ENCODE measurements at regions not wholly inside any gene's neighbourhood (a gene's known extent, or its start where the extent isn't known, plus 50 kb on each side); places are given as distances from the start of the nearest gene placed in this dataset.
A peak's percentile ranks its signal among the peaks of the same experiment; 100 is the strongest.

GRCh38 chr17:14559264-14560119 lies 258.6 kb downstream of the HS3ST3B1 start:
- H3K9ac ChIP-seq (ENCODE audit: low read length): no peak overlapping the region
- no peaks in the 10 kb centered on the region for H3K4me1 ChIP-seq (ENCODE audit: control insufficient read depth, low read depth, low read length)
- no peak overlapping the region for H3K4me2 ChIP-seq (ENCODE audit: low read length)
- no peaks in the 10 kb centered on the region for H3K27me3 ChIP-seq (ENCODE audit: insufficient read depth, low read length, poor library complexity)
- H4K5ac ChIP-seq (ENCODE audit: low read length): no peak overlapping the region
- H3K27ac ChIP-seq (ENCODE audit: low read depth, low read length): no peak overlapping the region
- H3K79me2 ChIP-seq (ENCODE audit: control insufficient read depth, insufficient read depth, low read length): no peaks in the 10 kb centered on the region
- H2BK5ac ChIP-seq (ENCODE audit: low read length): no peak overlapping the region
- no peak overlapping the region for H4K8ac ChIP-seq (ENCODE audit: low read depth, low read length)
- no peak overlapping the region for H2BK15ac ChIP-seq (replicated peaks; ENCODE audit: low read depth)
- no peak for DNase-seq
- no CpG with 5 or more reads among the region's 10 CpGs for WGBS (ENCODE audit: extremely low coverage, insufficient coverage, low lambda C conversion rate)
- no peaks in the 10 kb centered on the region for H3K79me1 ChIP-seq (ENCODE audit: low read length)
- no peak overlapping the region for H2BK120ac ChIP-seq (ENCODE audit: low read depth, low read length)
- H3K4ac ChIP-seq (ENCODE audit: low read depth, low read length): no peak overlapping the region
- no peak overlapping the region for H3K56ac ChIP-seq (ENCODE audit: low read length)
- H3K36me3 ChIP-seq (ENCODE audit: control insufficient read depth, insufficient read depth, low read length): no peaks in the 10 kb centered on the region
- H3K18ac ChIP-seq (ENCODE audit: low read length): no peak overlapping the region
- H2AK5ac ChIP-seq (ENCODE audit: low read length): no peak overlapping the region
- H3K4me3 ChIP-seq (ENCODE audit: low read length): no peak overlapping the region
- H3K23ac ChIP-seq (ENCODE audit: low read length): no peak overlapping the region

- H3K79me2 ChIP-seq (ENCODE audit: control insufficient read depth, insufficient read depth, low read length): no peaks in the 10 kb centered on the region
- no peaks in the 10 kb centered on the region for H3K27me3 ChIP-seq (ENCODE audit: insufficient read depth, low read length, poor library complexity)
- no CpG with 5 or more reads among the region's 4 CpGs for WGBS (ENCODE audit: extremely low coverage, insufficient coverage, low lambda C conversion rate)
- no peak overlapping the region for H3K18ac ChIP-seq (ENCODE audit: low read length)
- no peak overlapping the region for H3K4me2 ChIP-seq (ENCODE audit: low read length)
- no peak overlapping the region for H3K23ac ChIP-seq (ENCODE audit: low read length)
- no peak overlapping the region for H2BK120ac ChIP-seq (ENCODE audit: low read depth, low read length)
- H3K4me1 ChIP-seq (ENCODE audit: control insufficient read depth, low read depth, low read length): no peaks in the 10 kb centered on the region
- DNase-seq: no peak
- H4K8ac ChIP-seq (ENCODE audit: low read depth, low read length): no peak overlapping the region
- no peak overlapping the region for H3K56ac ChIP-seq (ENCODE audit: low read length)
- no peak overlapping the region for H4K5ac ChIP-seq (ENCODE audit: low read length)
- H3K36me3 ChIP-seq (ENCODE audit: control insufficient read depth, insufficient read depth, low read length): no peaks in the 10 kb centered on the region
- H3K9ac ChIP-seq (ENCODE audit: low read length): no peak overlapping the region
- no peak overlapping the region for H3K4ac ChIP-seq (ENCODE audit: low read depth, low read length)
- no peaks in the 10 kb centered on the region for H3K79me1 ChIP-seq (ENCODE audit: low read length)
- no peak overlapping the region for H2AK5ac ChIP-seq (ENCODE audit: low read length)
- H3K27ac ChIP-seq (ENCODE audit: low read depth, low read length): no peak overlapping the region
- H2BK5ac ChIP-seq (ENCODE audit: low read length): no peak overlapping the region
- H3K4me3 ChIP-seq (ENCODE audit: low read length): no peak overlapping the region
- H2BK15ac ChIP-seq (replicated peaks; ENCODE audit: low read depth): no peak overlapping the region
Observed at GRCh38 chr17:14557480-14557879, 256.6 kb downstream of the HS3ST3B1 start.

GRCh38 chr17:14553847-14554246 lies 253.0 kb downstream of the HS3ST3B1 start:
- H3K56ac ChIP-seq (ENCODE audit: low read length): no peak overlapping the region
- H3K18ac ChIP-seq (ENCODE audit: low read length): no peak overlapping the region
- H3K4me1 ChIP-seq (ENCODE audit: control insufficient read depth, low read depth, low read length): no peaks in the 10 kb centered on the region
- H3K9ac ChIP-seq (ENCODE audit: low read length): no peak overlapping the region
- no peak overlapping the region for H3K4me2 ChIP-seq (ENCODE audit: low read length)
- no peaks in the 10 kb centered on the region for H3K79me2 ChIP-seq (ENCODE audit: control insufficient read depth, insufficient read depth, low read length)
- H2AK5ac ChIP-seq (ENCODE audit: low read length): no peak overlapping the region
- H3K36me3 ChIP-seq (ENCODE audit: control insufficient read depth, insufficient read depth, low read length): no peaks in the 10 kb centered on the region
- no peak overlapping the region for H4K8ac ChIP-seq (ENCODE audit: low read depth, low read length)
- H3K4me3 ChIP-seq (ENCODE audit: low read length): no peak overlapping the region
- H3K4ac ChIP-seq (ENCODE audit: low read depth, low read length): no peak overlapping the region
- H3K27ac ChIP-seq (ENCODE audit: low read depth, low read length): no peak overlapping the region
- H2BK5ac ChIP-seq (ENCODE audit: low read length): no peak overlapping the region
- no peak overlapping the region for H4K5ac ChIP-seq (ENCODE audit: low read length)
- WGBS (ENCODE audit: extremely low coverage, insufficient coverage, low lambda C conversion rate): no CpG with 5 or more reads among the region's 2 CpGs
- H3K27me3 ChIP-seq (ENCODE audit: insufficient read depth, low read length, poor library complexity): no peaks in the 10 kb centered on the region
- no peak overlapping the region for H3K23ac ChIP-seq (ENCODE audit: low read length)
- no peak overlapping the region for H2BK120ac ChIP-seq (ENCODE audit: low read depth, low read length)
- DNase-seq: peak; percentile 61
- H3K79me1 ChIP-seq (ENCODE audit: low read length): no peaks in the 10 kb centered on the region
- no peak overlapping the region for H2BK15ac ChIP-seq (replicated peaks; ENCODE audit: low read depth)

DNA sequence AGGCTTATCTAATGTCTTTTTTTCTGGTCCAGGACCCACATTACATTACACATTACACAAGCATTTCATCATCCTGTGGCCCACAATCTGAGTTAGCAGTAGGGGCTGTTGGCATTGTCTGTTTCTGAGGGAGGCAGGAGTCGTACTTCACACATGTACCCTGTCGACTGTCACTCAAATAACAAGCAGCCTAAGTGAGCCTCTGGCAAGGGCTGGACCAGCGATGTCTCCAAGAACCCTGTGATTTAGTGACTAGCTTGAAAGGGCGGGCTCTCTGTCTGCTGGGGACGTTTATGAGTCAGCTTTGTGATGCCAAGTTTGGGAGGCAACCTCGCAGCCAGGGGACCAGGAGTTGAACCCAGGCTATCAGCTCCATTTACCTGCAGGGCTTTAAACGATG lies 251.4 kb downstream of the HS3ST3B1 start:
- H3K79me1 ChIP-seq (ENCODE audit: low read length): no peaks in the 10 kb centered on the region
- no CpG with 5 or more reads among the region's 7 CpGs for WGBS (ENCODE audit: extremely low coverage, insufficient coverage, low lambda C conversion rate)
- H2BK15ac ChIP-seq (replicated peaks; ENCODE audit: low read depth): no peak overlapping the region
- H4K8ac ChIP-seq (ENCODE audit: low read depth, low read length): no peak overlapping the region
- H2AK5ac ChIP-seq (ENCODE audit: low read length): no peak overlapping the region
- no peak overlapping the region for H2BK120ac ChIP-seq (ENCODE audit: low read depth, low read length)
- H3K27ac ChIP-seq (ENCODE audit: low read depth, low read length): no peak overlapping the region
- DNase-seq: no peak
- no peak overlapping the region for H3K23ac ChIP-seq (ENCODE audit: low read length)
- no peak overlapping the region for H3K4me2 ChIP-seq (ENCODE audit: low read length)
- no peaks in the 10 kb centered on the region for H3K36me3 ChIP-seq (ENCODE audit: control insufficient read depth, insufficient read depth, low read length)
- no peak overlapping the region for H4K5ac ChIP-seq (ENCODE audit: low read length)
- no peak overlapping the region for H2BK5ac ChIP-seq (ENCODE audit: low read length)
- no peaks in the 10 kb centered on the region for H3K79me2 ChIP-seq (ENCODE audit: control insufficient read depth, insufficient read depth, low read length)
- no peak overlapping the region for H3K56ac ChIP-seq (ENCODE audit: low read length)
- no peaks in the 10 kb centered on the region for H3K27me3 ChIP-seq (ENCODE audit: insufficient read depth, low read length, poor library complexity)
- H3K4me1 ChIP-seq (ENCODE audit: control insufficient read depth, low read depth, low read length): no peaks in the 10 kb centered on the region
- no peak overlapping the region for H3K4ac ChIP-seq (ENCODE audit: low read depth, low read length)
- no peak overlapping the region for H3K18ac ChIP-seq (ENCODE audit: low read length)
- H3K4me3 ChIP-seq (ENCODE audit: low read length): no peak overlapping the region
- H3K9ac ChIP-seq (ENCODE audit: low read length): no peak overlapping the region

GRCh38 chr17:14547556-14547955 lies 246.7 kb downstream of the HS3ST3B1 start:
- WGBS (ENCODE audit: extremely low coverage, insufficient coverage, low lambda C conversion rate): no CpG with 5 or more reads among the region's 2 CpGs
- H3K18ac ChIP-seq (ENCODE audit: low read length): no peak overlapping the region

DNA sequence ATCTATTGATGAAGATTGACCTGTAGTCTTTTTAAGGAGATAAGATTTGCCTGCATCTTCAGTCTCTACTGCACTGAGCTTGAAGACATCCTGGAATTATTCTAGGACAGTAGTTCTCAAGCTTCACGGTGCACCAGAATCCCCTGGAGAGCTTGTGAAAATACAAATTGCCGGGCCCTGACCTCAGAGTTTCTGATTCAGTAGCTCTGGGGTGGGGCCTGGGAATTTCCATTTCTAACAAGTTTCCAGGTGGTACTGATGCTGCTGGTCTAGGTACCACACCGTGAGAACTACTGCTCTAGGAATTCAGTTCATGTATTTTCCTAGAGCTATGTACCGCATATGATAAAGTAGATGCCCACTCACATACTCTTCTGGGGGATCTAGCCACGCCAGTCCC lies 246.1 kb downstream of the HS3ST3B1 start:
- WGBS (ENCODE audit: extremely low coverage, insufficient coverage, low lambda C conversion rate): no CpG with 5 or more reads among the region's 5 CpGs
- H3K4ac ChIP-seq (ENCODE audit: low read depth, low read length): no peak overlapping the region
- no peaks in the 10 kb centered on the region for H3K79me1 ChIP-seq (ENCODE audit: low read length)

More at GRCh38 chr17:14547556-14547955, 246.7 kb downstream of the HS3ST3B1 start:
- Histone ChIP-seq H3K79me1 (ENCODE audit: low read length) (no peaks in the 10 kb centered on the region), H2BK120ac (ENCODE audit: low read depth, low read length) (no peak overlapping the region), H3K4me1 (ENCODE audit: control insufficient read depth, low read depth, low read length) (no peaks in the 10 kb centered on the region), H2BK5ac (ENCODE audit: low read length) (no peak overlapping the region), H3K27ac (ENCODE audit: low read depth, low read length) (no peak overlapping the region), H3K36me3 (ENCODE audit: control insufficient read depth, insufficient read depth, low read length) (no peaks in the 10 kb centered on the region), H3K4ac (ENCODE audit: low read depth, low read length) (no peak overlapping the region), H3K56ac (ENCODE audit: low read length) (no peak overlapping the region), H3K4me2 (ENCODE audit: low read length) (no peak overlapping the region), H3K23ac (ENCODE audit: low read length) (no peak overlapping the region), H3K27me3 (ENCODE audit: insufficient read depth, low read length, poor library complexity) (no peaks in the 10 kb centered on the region), H4K8ac (ENCODE audit: low read depth, low read length) (no peak overlapping the region), H3K4me3 (ENCODE audit: low read length) (no peak overlapping the region), H2AK5ac (ENCODE audit: low read length) (no peak overlapping the region), H3K9ac (ENCODE audit: low read length) (no peak overlapping the region), H4K5ac (ENCODE audit: low read length) (no peak overlapping the region), H2BK15ac (replicated peaks; ENCODE audit: low read depth) (no peak overlapping the region), H3K79me2 (ENCODE audit: control insufficient read depth, insufficient read depth, low read length) (no peaks in the 10 kb centered on the region)
- DNase-seq: no peak

More for the DNA sequence above, 246.1 kb downstream of the HS3ST3B1 start:
- Histone ChIP-seq H3K23ac (ENCODE audit: low read length) (no peak overlapping the region), H2BK5ac (ENCODE audit: low read length) (no peak overlapping the region), H2BK15ac (replicated peaks; ENCODE audit: low read depth) (no peak overlapping the region), H3K27ac (ENCODE audit: low read depth, low read length) (no peak overlapping the region), H4K5ac (ENCODE audit: low read length) (no peak overlapping the region), H2BK120ac (ENCODE audit: low read depth, low read length) (no peak overlapping the region), H3K36me3 (ENCODE audit: control insufficient read depth, insufficient read depth, low read length) (no peaks in the 10 kb centered on the region), H3K4me1 (ENCODE audit: control insufficient read depth, low read depth, low read length) (no peaks in the 10 kb centered on the region), H4K8ac (ENCODE audit: low read depth, low read length) (no peak overlapping the region), H3K56ac (ENCODE audit: low read length) (no peak overlapping the region), H2AK5ac (ENCODE audit: low read length) (no peak overlapping the region), H3K4me3 (ENCODE audit: low read length) (no peak overlapping the region), H3K9ac (ENCODE audit: low read length) (no peak overlapping the region), H3K4me2 (ENCODE audit: low read length) (no peak overlapping the region), H3K18ac (ENCODE audit: low read length) (no peak overlapping the region), H3K79me2 (ENCODE audit: control insufficient read depth, insufficient read depth, low read length) (no peaks in the 10 kb centered on the region), H3K27me3 (ENCODE audit: insufficient read depth, low read length, poor library complexity) (no peaks in the 10 kb centered on the region)
- DNase-seq: no peak

Measured in mesendoderm (in vitro differentiated cells).